OCI-LY7 (cell line): ENCODE measurements at regions not wholly inside any gene's neighbourhood (a gene's known extent, or its start where the extent isn't known, plus 50 kb on each side); places are given as distances from the start of the nearest gene placed in this dataset.

Experiments used
- BruUV-seq: library from RNA; stranded (reverse); fragments of 400-500 nt; replicated peaks from 2 replicates; lab custom pipeline; 2021; lab: Mats Ljungman, UMichigan
- CTCF ChIA-PET: fragments of 300-600 bp; sonication (Branson Sonifier 250); formaldehyde crosslinking; loops from one replicate; lab custom pipeline; 2022; ENCODE audit warnings: antibody characterized with exemption; ENCODE audit not compliant: unreplicated experiment; lab: Charles Lee
- POLR2A ChIA-PET: fragments of 300-600 bp; sonication (Branson Sonifier 250); formaldehyde crosslinking; loops from one replicate; lab custom pipeline; 2022; ENCODE audit warnings: antibody characterized with exemption; lab: Charles Lee
- DNase-seq: peaks from one replicate; pipeline ENCODE4 v3.0.0-alpha.2; 2015; ENCODE audit warnings: low spot score
- H2AFZ ChIP-seq: fragments of 200-600 bp; sonication (generic), shearing (Covaris generic); 2 replicates; pipeline ENCODE4 v1.6.1; 2014; ENCODE audit warnings: mild to moderate bottlenecking, antibody characterized with exemption, low read length, moderate library complexity
- H3K27ac ChIP-seq: fragments of 200-600 bp; sonication (generic); 2 replicates; pipeline ENCODE4 v1.5.1; 2014; ENCODE audit warnings: mixed run types, low read depth, mild to moderate bottlenecking, moderate library complexity, low read length, inconsistent platforms; ENCODE audit not compliant: poor library complexity, severe bottlenecking
- H3K36me3 ChIP-seq: fragments of 200-600 bp; sonication (generic); 2 replicates; pipeline ENCODE4 v1.6.1; 2014; ENCODE audit warnings: mild to moderate bottlenecking, antibody characterized with exemption, low read length, moderate library complexity, mixed read lengths; ENCODE audit not compliant: insufficient read depth
- H3K4me1 ChIP-seq: fragments of 200-600 bp; sonication (generic); 2 replicates; pipeline ENCODE4 v1.5.1; 2014; ENCODE audit warnings: mild to moderate bottlenecking, low read length; ENCODE audit not compliant: insufficient read depth, poor library complexity, severe bottlenecking
- H3K4me2 ChIP-seq: fragments of 200-600 bp; sonication (generic); 2 replicates; pipeline ENCODE4 v1.6.1; 2014; ENCODE audit warnings: mild to moderate bottlenecking, low read length
- H3K4me3 ChIP-seq: fragments of 200-600 bp; sonication (generic); 2 replicates; pipeline ENCODE4 v1.5.1; 2014; ENCODE audit warnings: mild to moderate bottlenecking, low read depth, low read length; ENCODE audit not compliant: poor library complexity, severe bottlenecking
- H3K79me2 ChIP-seq: fragments of 200-600 bp; sonication (generic); 2 replicates; pipeline ENCODE4 v1.6.1; 2016; ENCODE audit warnings: low read depth, mild to moderate bottlenecking, low read length, moderate library complexity, mixed read lengths; ENCODE audit not compliant: insufficient read depth
- H3K9me2 ChIP-seq: fragments of 200-600 bp; sonication (generic); 2 replicates; pipeline ENCODE4 v1.6.1; 2016; ENCODE audit warnings: mild to moderate bottlenecking, low read length, mixed read lengths; ENCODE audit not compliant: insufficient read depth
- H3K9me3 ChIP-seq: fragments of 200-600 bp; sonication (generic); 2 replicates; pipeline ENCODE4 v1.6.1; 2014; ENCODE audit warnings: mild to moderate bottlenecking, mixed run types, low read length, mixed read lengths
- H4K20me1 ChIP-seq: fragments of 200-600 bp; sonication (generic); 2 replicates; pipeline ENCODE4 v1.6.1; 2014; ENCODE audit warnings: mild to moderate bottlenecking, antibody characterized with exemption, low read length, moderate library complexity, mixed read lengths; ENCODE audit not compliant: insufficient read depth
- EZH2phosphoT487 ChIP-seq: fragments of 200-600 bp; sonication (generic); IDR thresholded peaks from 2 replicates; pipeline ENCODE4 v1.6.1; 2018; ENCODE audit warnings: low read depth, borderline replicate concordance, mild to moderate bottlenecking, mixed run types, antibody characterized with exemption, low read length, moderate library complexity, mixed read lengths
- intact Hi-C: fragments of 100-400 bp; cut with micrococcal nuclease; formaldehyde crosslinking; loops from one replicate; pipeline ENCODE4 v1.10.0; 2022; ENCODE audit not compliant: unreplicated experiment
- TF ChIP-seq, protein P1 (sequence below): fragments of 200-600 bp; sonication (generic); conservative IDR thresholded peaks from 2 replicates; pipeline ENCODE4 v1.5.1; 2014; ENCODE audit warnings: mild to moderate bottlenecking, antibody characterized with exemption, low read length, moderate library complexity, mixed read lengths

- POLR2A ChIA-PET: interaction anchor here (0.7 kb wide), 1 partner anchor 25 kb away, joined by 3 read pairs; no protein-coding TSS in a partner anchor
- no peaks in the 10 kb centered on the region for H3K36me3 ChIP-seq
These were observed 677.3 kb downstream of the PRELID2 start for GRCh38 chr5:145157841-145158240.

GRCh38 chr5:145141534-145141933 lies 693.6 kb downstream of the PRELID2 start:
- ChIA-PET CTCF (no interaction called here), POLR2A (no interaction called here)
- Histone ChIP-seq H3K9me3 (no peaks in the 10 kb centered on the region), H3K4me2 (no peak overlapping the region), H3K4me3 (no peak overlapping the region), H4K20me1 (no peaks in the 10 kb centered on the region), H2AFZ (no peak overlapping the region), H3K9me2 (no peaks in the 10 kb centered on the region), H3K4me1 (no peaks in the 10 kb centered on the region), H3K36me3 (no peaks in the 10 kb centered on the region), H3K27ac (no peak overlapping the region), H3K79me2 (no peaks in the 10 kb centered on the region)
- no TSS peak for BruUV-seq
- intact Hi-C loops: no loop called here
- TF ChIP-seq, protein P1, sequence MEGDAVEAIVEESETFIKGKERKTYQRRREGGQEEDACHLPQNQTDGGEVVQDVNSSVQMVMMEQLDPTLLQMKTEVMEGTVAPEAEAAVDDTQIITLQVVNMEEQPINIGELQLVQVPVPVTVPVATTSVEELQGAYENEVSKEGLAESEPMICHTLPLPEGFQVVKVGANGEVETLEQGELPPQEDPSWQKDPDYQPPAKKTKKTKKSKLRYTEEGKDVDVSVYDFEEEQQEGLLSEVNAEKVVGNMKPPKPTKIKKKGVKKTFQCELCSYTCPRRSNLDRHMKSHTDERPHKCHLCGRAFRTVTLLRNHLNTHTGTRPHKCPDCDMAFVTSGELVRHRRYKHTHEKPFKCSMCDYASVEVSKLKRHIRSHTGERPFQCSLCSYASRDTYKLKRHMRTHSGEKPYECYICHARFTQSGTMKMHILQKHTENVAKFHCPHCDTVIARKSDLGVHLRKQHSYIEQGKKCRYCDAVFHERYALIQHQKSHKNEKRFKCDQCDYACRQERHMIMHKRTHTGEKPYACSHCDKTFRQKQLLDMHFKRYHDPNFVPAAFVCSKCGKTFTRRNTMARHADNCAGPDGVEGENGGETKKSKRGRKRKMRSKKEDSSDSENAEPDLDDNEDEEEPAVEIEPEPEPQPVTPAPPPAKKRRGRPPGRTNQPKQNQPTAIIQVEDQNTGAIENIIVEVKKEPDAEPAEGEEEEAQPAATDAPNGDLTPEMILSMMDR: no peak
- TF ChIP-seq EZH2phosphoT487: no peak
- no peak for DNase-seq

More at GRCh38 chr5:145157841-145158240, 677.3 kb downstream of the PRELID2 start:
- H3K4me1 ChIP-seq: no peaks in the 10 kb centered on the region
- no peak overlapping the region for H2AFZ ChIP-seq
- TF ChIP-seq, protein P1: no peak
- TF ChIP-seq EZH2phosphoT487: no peak
- H3K9me2 ChIP-seq: no peaks in the 10 kb centered on the region
- no peak overlapping the region for H3K4me3 ChIP-seq
- intact Hi-C loops: no loop called here
- DNase-seq: no peak
- no TSS peak for BruUV-seq
- CTCF ChIA-PET: no interaction called here
- no peak overlapping the region for H3K27ac ChIP-seq
- H3K79me2 ChIP-seq: no peaks in the 10 kb centered on the region
- H3K4me2 ChIP-seq: no peak overlapping the region
- H4K20me1 ChIP-seq: no peaks in the 10 kb centered on the region
- H3K9me3 ChIP-seq: no peaks in the 10 kb centered on the region

DNA sequence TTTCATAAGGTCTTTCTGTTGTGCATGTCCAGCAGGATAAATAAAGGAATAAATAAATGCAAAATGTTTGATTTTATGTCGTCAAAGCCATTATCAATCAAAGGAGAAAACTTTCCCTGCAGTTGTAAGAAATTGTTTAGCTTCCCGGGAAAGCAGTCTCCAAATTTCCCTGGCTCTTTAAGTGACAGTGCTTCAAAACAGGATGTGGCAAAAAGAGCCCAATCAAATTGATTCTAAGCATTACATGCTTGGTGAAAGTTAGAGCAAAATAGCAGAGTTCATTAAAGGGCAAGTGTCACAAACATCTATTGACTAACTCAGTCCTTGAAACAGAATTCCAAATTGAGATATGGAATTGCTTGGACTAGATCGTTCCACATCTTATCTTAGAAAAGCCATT lies 704.1 kb downstream of the PRELID2 start:
- Histone ChIP-seq H4K20me1 (no peaks in the 10 kb centered on the region), H3K4me3 (no peak overlapping the region), H3K27ac (no peak overlapping the region), H3K36me3 (no peaks in the 10 kb centered on the region), H3K9me3 (no peaks in the 10 kb centered on the region), H2AFZ (no peak overlapping the region), H3K4me1 (no peaks in the 10 kb centered on the region), H3K9me2 (no peaks in the 10 kb centered on the region), H3K79me2 (no peaks in the 10 kb centered on the region), H3K4me2 (no peak overlapping the region)
- CTCF ChIA-PET: no interaction called here
- intact Hi-C loops: no loop called here
- POLR2A ChIA-PET: interaction anchor here (1.5 kb wide), 1 partner anchor 17 kb away, joined by 3 read pairs; no protein-coding TSS in a partner anchor
- no TSS peak for BruUV-seq
- TF ChIP-seq, protein P1: no peak
- no peak for TF ChIP-seq EZH2phosphoT487
- no peak for DNase-seq
